CD4-positive, alpha-beta T cell (primary cell): ENCODE measurements at regions not wholly inside any gene's neighbourhood (a gene's known extent, or its start where the extent isn't known, plus 50 kb on each side); places are given as distances from the start of the nearest gene placed in this dataset.

Experiments
- ATAC-seq: fragments of 200-7000 bp; cut with Tn5 transposase; one replicate; pipeline ENCODE4 v1.10.0; 2022; ENCODE audit warnings: mild to moderate bottlenecking; ENCODE audit not compliant: poor library complexity
- CTCF ChIA-PET: fragments of 350-600 bp; sonication (Branson Sonifier 250); formaldehyde crosslinking; loops from one replicate; lab custom pipeline; 2021; ENCODE audit warnings: antibody characterized with exemption, inconsistent platforms; lab: Charles Lee
- POLR2A ChIA-PET: fragments of 350-600 bp; sonication (Branson Sonifier 250); formaldehyde crosslinking; loops from one replicate; lab custom pipeline; 2021; ENCODE audit warnings: antibody characterized with exemption, inconsistent platforms; lab: Charles Lee
- DNase-seq, 14 experiments: peaks; one replicate each; pipeline ENCODE4 v3.0.0-alpha.2; 2013 to 2020; ENCODE audit warnings: mixed read lengths in 2 of 14
- H3K27ac ChIP-seq, 2 donors: one replicate each; pipeline versions ENCODE4 v1.5.1 to v1.7.0; 2013; ENCODE audit warnings: low read length in 2 of 2, low read depth in 1 of 2, mild to moderate bottlenecking in 1 of 2
- H3K27me3 ChIP-seq, 2 experiments: 1 replicate in 1 of 2; 2 replicates in 1 of 2; pipeline versions ENCODE4 v1.6.1 to v1.7.0; 2013; ENCODE audit warnings: low read length in 2 of 2, control low read depth in 1 of 2, mild to moderate bottlenecking in 1 of 2, moderate library complexity in 1 of 2; ENCODE audit not compliant: insufficient read depth in 2 of 2, control insufficient read depth in 1 of 2
- H3K36me3 ChIP-seq: one replicate; pipeline ENCODE4 v1.6.1; 2013; ENCODE audit warnings: low read length, control low read depth; ENCODE audit not compliant: insufficient read depth
- H3K4me1 ChIP-seq: one replicate; pipeline ENCODE4 v1.6.1; 2013; ENCODE audit warnings: low read length, control low read depth; ENCODE audit not compliant: insufficient read depth
- H3K4me3 ChIP-seq: one replicate; pipeline ENCODE4 v1.5.1; 2013; ENCODE audit warnings: mild to moderate bottlenecking, low read length, moderate library complexity
- H3K9me3 ChIP-seq, 2 experiments: 1 replicate in 1 of 2; 2 replicates in 1 of 2; pipeline versions ENCODE4 v1.6.1 to v1.7.0; 2013; ENCODE audit warnings: low read length in 2 of 2, mild to moderate bottlenecking in 2 of 2, control low read depth in 1 of 2, moderate library complexity in 1 of 2; ENCODE audit not compliant: control insufficient read depth in 1 of 2, insufficient read depth in 1 of 2
- H3K27ac Mint-ChIP-seq: one replicate; pipeline ENCODE4 v1.8.0; 2020; ENCODE audit warnings: mixed read lengths
- H3K27me3 Mint-ChIP-seq: one replicate; pipeline ENCODE4 v1.8.0; 2021; ENCODE audit warnings: mixed read lengths
- H3K36me3 Mint-ChIP-seq: one replicate; pipeline ENCODE4 v1.8.0; 2021; ENCODE audit warnings: low read depth, mixed read lengths
- H3K4me1 Mint-ChIP-seq: one replicate; pipeline ENCODE4 v1.8.0; 2021; ENCODE audit warnings: low read depth, mixed read lengths
- H3K4me3 Mint-ChIP-seq: one replicate; pipeline ENCODE4 v1.8.0; 2020; ENCODE audit warnings: mild to moderate bottlenecking, mixed read lengths
- H3K9me3 Mint-ChIP-seq: one replicate; pipeline ENCODE4 v1.8.0; 2020; ENCODE audit warnings: mixed read lengths
- CTCF ChIP-seq: fragments of 200-600 bp; IDR thresholded peaks from one replicate; pipeline ENCODE4 v1.8.0; 2022; ENCODE audit warnings: antibody characterized with exemption, mild to moderate bottlenecking
- intact Hi-C, 2 experiments: fragments of 100-400 bp; cut with DNase I in 1 of 2; cut with micrococcal nuclease in 1 of 2; formaldehyde crosslinking; loops; one replicate each; pipeline versions ENCODE4 v1.15.1 to v1.9.0; 2023 to 2025; cut with DNase I, micrococcal nuclease

GRCh38 chr22:48069256-48069655, 1306.8 kb downstream of the TBC1D22A start:
- Histone ChIP-seq H3K4me1 (no peaks in the 10 kb centered on the region), H3K4me3 (no peak overlapping the region), H3K27ac (no peak overlapping the region), H3K9me3 (peaks cover 0 to 5% of the 10 kb centered on the region in 2 experiments), H3K36me3 (no peaks in the 10 kb centered on the region), H3K27me3 (no peaks in the 10 kb centered on the region)
- POLR2A ChIA-PET = interaction anchor here (0.7 kb wide), 1 partner anchor 249 kb away, joined by 3 read pairs; no protein-coding TSS in a partner anchor
- no peak overlapping the region for H3K27ac Mint-ChIP-seq
- H3K4me3 Mint-ChIP-seq = no peak overlapping the region
- intact Hi-C loops = no loop called here
- ATAC-seq (no peak), DNase-seq (no peak)
- H3K36me3 Mint-ChIP-seq = no peaks in the 10 kb centered on the region
- CTCF ChIA-PET = no interaction called here
- no peaks in the 10 kb centered on the region for H3K9me3 Mint-ChIP-seq
- no peak for TF ChIP-seq CTCF
- H3K4me1 Mint-ChIP-seq = no peaks in the 10 kb centered on the region
- H3K27me3 Mint-ChIP-seq = no peaks in the 10 kb centered on the region

GRCh38 chr22:48068323-48068885, 1306.0 kb downstream of the TBC1D22A start:
- ChIA-PET CTCF (no interaction called here), POLR2A (no interaction called here)
- no peak for DNase-seq
- H3K4me1 ChIP-seq = no peaks in the 10 kb centered on the region
- H3K27ac ChIP-seq = no peak overlapping the region
- H3K27me3 Mint-ChIP-seq = no peaks in the 10 kb centered on the region
- intact Hi-C loops = no loop called here
- no peak for ATAC-seq
- peaks cover 0 to 5% of the 10 kb centered on the region in 2 experiments for H3K9me3 ChIP-seq
- no peak overlapping the region for H3K4me3 Mint-ChIP-seq
- no peaks in the 10 kb centered on the region for H3K36me3 Mint-ChIP-seq
- no peaks in the 10 kb centered on the region for H3K27me3 ChIP-seq
- no peaks in the 10 kb centered on the region for H3K9me3 Mint-ChIP-seq
- no peaks in the 10 kb centered on the region for H3K4me1 Mint-ChIP-seq
- no peak for TF ChIP-seq CTCF
- H3K36me3 ChIP-seq = no peaks in the 10 kb centered on the region
- H3K27ac Mint-ChIP-seq = no peak overlapping the region
- H3K4me3 ChIP-seq = no peak overlapping the region

- Histone ChIP-seq H3K9me3 (peaks cover 0 to 5% of the 10 kb centered on the region in 2 experiments), H3K27me3 (no peaks in the 10 kb centered on the region), H3K4me3 (no peak overlapping the region), H3K4me1 (no peaks in the 10 kb centered on the region), H3K27ac (no peak overlapping the region), H3K36me3 (no peaks in the 10 kb centered on the region)
- Mint-ChIP-seq H3K4me1 (no peaks in the 10 kb centered on the region), H3K36me3 (no peaks in the 10 kb centered on the region), H3K4me3 (no peak overlapping the region), H3K27ac (no peak overlapping the region), H3K9me3 (no peaks in the 10 kb centered on the region), H3K27me3 (no peaks in the 10 kb centered on the region)
- DNase-seq (no peak), ATAC-seq (no peak)
- intact Hi-C loops = no loop called here
- CTCF ChIA-PET = no interaction called here
- TF ChIP-seq CTCF = no peak
- POLR2A ChIA-PET = no interaction called here
Observed at GRCh38 chr22:48065892-48066291, 1303.4 kb downstream of the TBC1D22A start.
